EL (cell line): ENCODE measurements at regions not wholly inside any gene's neighbourhood (a gene's known extent, or its start where the extent isn't known, plus 50 kb on each side); places are given as distances from the start of the nearest gene placed in this dataset.

Experiments
- DNase-seq: peaks from one replicate; pipeline ENCODE4 v3.0.0-alpha.2; 2016

DNA sequence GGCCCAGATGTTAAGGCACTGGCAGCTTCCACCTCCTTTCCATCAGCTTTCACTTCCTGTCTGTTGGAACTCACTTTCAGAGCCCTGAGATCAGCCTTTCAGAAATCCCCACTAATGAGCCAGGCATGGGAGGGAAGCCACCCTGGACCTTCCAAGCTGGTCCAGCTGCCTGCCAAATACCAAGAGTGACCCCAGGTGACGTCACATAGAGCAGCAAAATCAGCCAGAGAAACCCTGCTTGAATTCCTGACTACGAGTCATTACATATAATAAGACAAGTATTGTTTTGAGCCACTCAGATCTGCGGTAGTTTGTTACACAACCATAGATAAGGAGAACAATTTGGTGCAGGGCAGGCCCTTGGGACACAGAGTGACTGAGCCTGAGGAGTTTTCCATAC is 556.0 kb upstream of the JAG1 start:
- peak; percentile 97 for DNase-seq

DNA sequence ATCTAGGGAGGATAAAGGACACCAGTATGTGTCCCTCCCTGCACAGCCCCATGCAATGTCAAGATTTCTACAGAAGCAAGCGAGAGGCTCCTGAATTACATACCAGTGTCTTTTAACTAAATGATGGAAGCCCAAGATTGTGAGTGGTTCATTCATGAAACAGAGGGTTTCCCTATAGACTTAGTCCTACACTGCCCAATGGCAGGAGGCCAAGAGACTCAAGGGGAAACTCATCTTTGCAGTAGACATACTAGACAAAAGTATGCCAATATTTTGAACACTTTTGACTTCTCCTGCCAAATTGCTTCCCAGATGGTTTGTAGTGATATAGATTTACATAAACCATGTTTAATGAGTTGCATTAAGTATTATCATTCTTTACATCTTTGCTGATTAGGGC is 557.2 kb upstream of the JAG1 start:
- peak; percentile 25 for DNase-seq

DNA sequence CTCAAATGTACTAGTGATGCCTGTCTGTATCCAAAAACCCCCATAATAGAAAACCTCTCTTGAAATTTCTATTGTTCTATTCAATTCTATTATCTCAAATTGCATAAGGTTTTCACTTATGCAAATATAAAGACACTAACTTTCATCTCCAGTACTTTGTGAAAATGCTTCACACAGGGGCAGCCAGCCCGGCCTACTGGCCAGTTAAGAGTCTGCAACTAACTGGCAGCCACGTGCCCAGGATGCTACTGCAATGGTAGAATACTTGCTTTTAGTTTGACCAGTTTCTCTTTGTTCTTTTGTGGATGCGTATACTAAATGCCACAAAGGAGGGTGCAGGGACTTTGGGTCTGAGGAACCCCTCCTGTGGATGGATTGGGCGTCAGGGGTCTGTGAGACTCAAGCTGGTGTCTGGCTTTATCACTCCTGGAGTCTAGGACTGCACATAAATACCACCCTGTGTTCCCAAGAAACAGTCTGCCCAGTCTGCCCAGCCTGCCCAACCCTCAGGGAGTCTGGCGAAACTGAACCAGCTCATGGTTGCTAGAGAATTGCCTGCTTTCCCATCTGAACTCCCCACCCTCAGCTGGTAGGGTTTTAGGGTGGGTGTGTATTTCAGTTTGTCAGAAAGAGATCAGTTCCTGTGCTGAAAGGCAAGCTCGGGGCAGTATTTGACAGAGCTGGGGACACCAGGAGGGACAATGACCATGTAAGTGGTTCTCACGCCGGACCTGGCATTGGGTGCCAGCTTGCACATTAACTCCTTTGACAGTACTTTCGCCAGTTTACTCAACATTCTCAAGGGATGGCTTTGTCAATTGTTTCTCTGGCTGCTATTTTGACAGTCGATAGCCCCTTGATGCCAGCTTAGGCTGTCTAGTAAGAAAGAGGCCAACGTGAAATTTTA is 558.2 kb upstream of the JAG1 start:
- no peak for DNase-seq

DNA sequence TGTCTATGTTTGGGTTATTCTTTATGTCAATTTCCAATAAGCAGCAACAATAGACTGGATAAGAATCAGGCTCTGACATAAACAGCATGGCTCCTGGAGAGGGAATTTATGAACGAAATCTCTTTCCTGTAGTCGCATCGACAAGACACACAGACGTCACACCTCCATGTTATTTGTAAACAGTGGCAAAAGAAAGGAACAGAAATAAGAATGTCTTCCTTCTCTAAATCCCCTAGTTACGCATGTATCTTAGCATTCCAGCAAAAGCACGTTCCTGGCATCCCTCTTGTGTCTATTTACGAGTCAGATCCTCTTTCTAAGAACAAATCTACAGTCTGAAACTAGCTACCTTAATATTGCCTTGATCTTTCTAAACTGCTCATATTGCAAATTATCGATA is 559.1 kb upstream of the JAG1 start:
- DNase-seq, result no peak

DNA sequence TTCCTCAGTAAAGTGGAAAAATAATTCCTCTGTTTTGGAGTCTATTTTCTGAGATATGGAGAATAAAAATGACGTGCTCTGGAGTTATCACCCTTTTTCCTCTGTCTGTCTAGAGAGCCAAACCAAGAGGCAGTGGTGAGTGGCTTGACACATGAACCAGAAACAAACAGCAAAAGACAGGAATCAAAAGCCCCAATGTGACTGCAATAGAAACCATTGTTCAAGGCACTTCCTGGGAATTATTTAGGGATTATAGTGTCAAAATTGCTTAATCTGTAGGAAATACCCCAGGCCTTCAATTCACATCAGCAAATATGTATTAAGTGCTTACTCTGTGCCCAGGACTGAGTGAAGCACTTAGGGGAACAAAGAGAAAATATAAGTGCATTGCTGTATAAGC is 560.4 kb upstream of the JAG1 start:
- DNase-seq, result no peak

DNA sequence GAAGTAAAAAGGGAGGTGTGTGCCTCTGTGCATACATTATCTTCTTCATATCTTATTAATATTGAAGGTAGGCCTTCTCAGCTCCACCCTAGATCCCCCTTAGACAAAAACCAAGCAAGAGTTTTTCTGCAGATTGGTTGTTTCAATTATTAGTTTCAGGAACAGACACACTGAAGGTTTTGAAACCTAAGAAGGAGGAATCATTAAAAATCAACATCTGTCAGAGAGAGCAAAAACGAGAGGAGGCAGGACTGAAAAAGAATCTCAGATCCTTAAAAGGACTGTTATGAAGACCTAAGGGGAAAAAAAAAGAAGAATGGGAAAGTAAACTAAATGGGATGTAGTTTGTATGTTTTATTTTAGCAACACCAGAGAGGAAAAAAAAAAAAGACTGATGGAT is 560.8 kb upstream of the JAG1 start:
- no peak for DNase-seq

DNA sequence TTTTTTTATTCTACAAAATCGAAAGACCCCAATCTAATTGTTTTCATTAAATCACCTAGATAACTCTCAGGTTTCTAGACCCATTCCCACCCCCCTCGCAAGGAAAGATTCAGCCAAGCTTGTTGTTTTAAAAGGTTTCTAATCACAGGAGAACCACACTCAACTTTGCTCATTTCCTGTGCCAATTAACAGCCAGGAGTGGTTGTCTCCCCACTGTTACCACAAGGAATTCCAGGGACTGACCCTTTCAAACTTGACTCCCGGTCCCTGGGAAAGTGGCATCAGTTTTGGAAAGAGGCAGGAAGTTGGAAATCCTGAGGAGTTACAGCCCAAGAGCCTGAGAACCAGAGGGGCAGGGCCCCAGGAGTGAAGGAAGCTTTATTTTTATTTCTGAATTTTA is 561.3 kb upstream of the JAG1 start:
- DNase-seq, result peak; percentile 85

DNA sequence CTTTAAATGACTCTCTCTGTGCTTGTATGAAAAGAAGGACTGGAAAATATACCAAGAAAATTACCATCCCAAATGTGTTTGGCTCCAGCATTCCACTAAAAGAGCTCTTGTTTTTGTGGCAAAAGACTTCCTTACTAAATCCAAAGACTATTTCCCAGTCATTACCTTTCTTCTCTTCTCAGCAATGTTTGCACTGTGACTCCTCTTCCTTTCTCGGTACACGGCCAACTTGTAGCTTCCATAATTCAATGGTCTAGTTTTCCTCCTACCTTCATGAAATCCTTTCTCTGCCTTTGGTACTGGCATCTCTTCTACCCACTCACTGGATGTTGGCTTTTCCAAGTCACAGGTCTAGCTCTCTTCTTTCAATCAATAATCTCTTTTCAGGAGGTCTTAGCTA is 568.5 kb upstream of the JAG1 start:
- DNase-seq, result no peak

DNA sequence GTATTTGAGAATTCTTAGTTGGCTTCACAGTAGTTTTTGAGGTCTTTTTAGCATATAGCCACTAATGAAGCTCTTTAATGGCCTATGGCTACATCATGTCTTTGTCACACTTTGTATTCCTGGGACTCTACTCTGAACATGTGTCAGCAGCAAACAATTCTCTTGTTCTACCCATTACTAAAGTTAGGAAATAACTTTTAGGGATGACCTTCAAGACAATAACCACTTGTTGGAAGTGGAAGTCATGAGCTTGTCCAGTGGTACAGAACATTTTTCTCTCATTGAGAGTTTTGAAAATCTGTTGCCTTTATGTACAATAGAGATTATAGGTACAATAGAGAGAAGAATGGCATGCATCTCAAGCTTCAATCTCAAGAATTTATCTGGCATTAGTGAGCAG is 571.6 kb upstream of the JAG1 start:
- no peak for DNase-seq

DNA sequence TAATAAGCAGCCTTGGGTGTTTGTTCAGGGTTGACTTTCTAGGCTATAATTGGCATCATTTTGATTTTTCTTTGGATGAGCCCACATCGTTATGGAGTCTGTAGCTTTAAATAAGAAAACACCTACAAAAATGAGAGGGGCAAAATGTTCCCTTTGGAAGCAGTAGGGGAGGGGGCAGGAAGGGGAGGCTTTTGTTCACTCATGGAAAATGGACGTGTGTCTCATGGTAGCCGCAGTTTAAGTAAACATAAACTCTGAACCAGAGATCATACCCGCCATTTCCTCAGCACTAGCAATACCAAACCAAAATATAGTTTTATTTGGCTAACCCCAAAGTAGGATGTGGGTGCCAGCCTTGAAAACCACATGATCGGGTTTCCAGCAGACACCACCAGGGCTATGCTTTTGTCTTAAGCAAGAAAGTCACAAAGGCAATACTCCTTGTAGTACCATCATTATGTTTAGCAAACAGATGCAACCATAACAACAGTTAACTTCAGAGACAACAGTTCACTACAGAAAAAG is 572.5 kb upstream of the JAG1 start:
- no peak for DNase-seq

DNA sequence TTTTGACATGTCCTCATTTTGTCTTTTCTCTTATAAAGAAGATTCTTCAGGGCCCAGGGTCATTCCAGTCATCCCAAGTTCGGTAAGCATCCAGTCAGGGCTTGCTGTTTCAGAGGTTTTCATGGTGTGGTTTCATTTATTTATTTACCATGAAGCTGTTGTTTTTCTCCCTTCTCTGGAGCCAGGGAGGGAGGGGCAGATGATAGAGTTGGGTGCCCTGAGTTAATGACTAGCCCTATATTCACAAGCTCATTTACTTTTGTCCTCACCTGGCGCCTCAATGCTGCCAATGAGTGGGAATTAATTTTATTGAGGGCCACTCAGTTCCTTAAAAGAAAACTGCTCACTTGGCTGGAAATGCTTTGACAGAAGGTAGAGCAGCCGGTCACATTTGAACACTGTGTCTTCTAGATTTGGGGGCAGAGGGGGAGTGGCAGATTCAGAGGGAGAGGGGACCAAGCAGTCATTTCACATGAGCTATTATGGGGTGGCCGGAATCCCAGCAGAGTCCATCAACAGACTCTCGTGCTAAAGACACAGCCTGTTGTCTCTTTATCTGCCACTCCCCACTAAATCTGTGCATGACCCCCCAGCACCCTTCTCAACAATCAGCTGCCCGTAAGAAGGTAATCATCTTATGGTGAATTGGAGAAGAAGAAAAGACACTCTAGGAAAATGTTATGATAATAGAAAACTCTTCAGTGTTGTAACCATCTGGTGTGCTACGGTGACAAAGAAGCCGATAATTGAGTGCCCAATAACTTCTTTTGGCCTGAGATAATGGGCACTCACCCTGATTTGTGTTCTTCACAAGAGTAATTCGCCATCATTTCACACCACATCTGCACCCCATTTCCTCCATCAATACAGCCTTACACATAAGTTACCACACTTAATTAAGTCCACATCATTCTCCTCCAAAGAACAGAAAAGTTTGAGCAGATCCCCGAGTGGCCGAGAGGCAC is 573.5 kb upstream of the JAG1 start:
- DNase-seq, result no peak

DNA sequence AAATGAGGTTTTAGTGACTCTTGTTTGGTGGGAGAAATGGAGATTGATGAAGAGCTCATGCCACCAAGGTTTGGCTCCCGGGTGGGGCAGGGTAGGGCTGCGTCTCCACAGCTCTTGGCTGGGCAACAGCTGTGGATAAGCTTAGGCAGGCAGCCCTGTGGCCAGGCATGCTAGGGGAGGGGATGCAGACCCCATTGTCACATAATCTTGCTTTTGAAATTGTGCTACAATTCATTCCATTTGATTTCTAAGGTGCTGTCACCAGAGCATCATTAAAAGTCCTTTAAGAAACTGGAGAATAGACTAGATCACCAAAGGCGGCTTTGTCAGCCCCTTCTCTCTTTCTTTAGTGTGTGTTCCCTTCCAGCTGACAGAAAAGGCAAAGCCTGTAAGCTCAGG is 574.2 kb upstream of the JAG1 start:
- no peak for DNase-seq

DNA sequence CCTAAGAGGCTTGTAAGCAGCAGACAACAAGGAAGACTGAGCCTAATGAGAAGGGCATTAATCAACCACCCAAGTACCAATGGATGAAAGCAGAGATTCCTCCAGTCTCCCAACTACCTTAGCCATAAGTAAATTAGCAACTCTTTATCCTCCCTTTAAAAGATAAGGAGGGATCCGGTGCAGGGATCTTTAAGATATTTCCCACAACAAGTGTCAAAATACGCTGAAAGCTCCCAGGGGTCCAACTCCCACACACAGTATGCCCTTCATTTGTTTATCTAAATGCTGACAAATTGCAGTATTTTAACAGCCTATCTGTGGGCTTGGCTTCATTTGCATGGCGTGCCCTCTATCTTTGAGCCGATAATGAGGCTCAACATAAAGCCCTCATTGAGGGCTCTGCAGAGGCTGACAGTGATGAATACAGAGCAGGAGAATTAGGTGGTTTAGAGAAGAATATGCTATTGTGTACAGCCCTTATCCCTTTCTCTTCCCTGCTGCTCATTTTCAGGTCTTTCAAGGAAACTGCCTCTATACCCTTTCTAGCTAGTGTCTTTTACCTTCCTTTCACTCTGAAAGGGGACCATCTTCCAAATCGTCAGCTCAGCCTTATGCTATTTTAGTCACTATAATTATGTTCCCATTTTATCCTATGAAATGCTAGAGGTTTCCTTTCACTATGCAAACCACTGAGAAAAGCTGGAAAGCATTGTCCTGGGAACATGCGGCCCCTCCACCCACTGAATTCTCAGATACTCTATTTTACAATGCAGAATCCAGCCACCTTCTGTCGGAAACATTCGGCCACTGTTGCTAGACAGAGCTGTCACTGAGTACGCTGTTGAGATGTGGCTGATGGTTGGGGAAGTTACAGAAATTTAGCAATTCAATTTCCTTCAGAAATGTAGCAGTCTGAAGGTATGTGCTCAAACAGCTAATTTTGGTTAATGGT is 575.2 kb upstream of the JAG1 start:
- DNase-seq, result no peak

DNA sequence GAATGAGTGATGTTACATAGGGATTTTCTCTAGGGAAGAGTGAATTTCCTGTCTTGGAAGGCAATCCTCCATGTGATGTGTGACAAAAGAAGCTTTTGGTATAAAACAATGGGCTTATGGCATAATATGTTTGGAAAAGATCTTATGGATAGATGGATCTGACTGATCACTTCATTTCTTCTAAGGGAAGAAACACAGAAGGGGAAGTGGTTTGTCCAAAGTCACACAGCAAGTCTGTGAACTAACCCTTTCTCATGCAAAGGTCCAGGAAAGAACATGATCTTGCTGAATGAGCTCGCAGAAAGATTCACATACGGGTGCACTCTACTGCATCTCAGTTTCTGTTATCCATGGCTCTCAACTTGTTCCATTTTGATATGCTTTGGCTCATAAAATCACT is 575.9 kb upstream of the JAG1 start:
- no peak for DNase-seq

DNA sequence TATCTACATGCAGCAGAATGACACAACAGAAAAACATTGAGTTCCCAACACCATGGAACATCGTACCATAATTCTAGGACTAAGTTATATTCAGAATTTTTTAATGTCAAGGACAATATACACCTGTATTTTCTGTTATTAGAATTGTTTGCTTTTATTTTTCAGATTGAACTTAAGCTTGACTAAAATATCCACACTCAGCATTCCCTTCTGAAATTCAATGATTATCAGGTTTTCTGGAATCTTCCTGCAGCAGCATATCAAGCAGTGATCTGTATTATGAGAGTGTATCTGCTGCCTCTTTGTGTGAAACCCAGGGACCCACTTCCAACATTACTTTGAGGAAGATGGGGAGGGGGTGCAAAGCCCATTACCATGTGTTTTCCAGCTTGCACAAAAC is 578.6 kb upstream of the JAG1 start:
- no peak for DNase-seq

DNA sequence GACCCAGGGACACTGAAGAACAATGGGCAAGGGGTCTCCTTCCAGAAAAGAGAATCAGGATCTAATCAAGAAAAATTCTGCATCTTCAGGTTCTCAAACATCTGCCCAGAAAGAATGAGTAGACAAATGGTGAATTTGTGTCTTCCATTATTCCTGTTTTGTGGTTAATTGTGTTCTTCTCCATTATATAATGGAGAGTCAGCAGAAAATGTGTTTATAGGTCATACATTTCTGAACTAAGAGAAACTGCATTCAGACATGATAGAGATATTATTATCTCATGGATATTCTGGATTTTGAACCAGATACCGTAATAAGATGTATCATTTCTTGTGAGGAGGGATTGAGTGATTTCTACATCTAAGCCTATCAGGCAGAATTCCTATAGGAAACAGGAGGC is 581.7 kb upstream of the JAG1 start:
- no peak for DNase-seq

DNA sequence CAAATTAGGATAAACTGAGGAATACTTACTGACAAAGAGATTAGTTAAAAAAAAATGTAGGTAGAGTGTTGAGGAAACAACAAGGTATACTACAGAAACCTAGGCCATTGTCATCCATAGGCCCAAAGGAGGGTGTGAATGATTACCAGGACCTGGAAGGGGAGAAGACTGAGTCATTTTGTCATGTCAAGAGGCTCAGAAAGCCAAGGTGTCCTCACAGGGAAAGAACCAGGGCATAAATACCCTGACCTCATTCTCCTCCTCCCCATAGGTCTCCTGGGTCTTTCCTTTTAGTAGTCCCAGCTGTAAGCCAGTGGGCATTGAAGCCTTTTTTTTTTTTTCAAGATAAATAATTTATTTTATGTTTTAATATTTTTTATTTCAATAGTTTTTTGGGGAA is 582.1 kb upstream of the JAG1 start:
- DNase-seq, result no peak

DNA sequence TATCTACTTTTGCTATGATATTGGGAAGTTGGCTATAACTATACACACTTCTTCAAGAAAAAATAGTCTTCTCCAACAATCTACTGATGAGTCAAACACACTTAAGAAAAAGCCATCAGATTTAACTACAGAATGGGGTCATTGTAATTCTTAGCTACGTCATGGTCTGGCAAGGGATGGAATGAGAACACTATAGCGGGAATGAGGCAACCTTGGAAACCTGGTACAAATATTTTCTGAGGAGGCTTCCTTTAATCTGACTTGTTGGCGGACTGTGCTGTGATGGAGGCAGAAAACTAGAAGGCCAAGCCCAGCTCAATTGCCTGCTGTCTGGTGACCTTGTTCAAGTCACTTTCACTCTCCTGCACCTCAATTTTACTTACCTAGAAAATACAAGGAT is 586.8 kb upstream of the JAG1 start:
- no peak for DNase-seq

DNA sequence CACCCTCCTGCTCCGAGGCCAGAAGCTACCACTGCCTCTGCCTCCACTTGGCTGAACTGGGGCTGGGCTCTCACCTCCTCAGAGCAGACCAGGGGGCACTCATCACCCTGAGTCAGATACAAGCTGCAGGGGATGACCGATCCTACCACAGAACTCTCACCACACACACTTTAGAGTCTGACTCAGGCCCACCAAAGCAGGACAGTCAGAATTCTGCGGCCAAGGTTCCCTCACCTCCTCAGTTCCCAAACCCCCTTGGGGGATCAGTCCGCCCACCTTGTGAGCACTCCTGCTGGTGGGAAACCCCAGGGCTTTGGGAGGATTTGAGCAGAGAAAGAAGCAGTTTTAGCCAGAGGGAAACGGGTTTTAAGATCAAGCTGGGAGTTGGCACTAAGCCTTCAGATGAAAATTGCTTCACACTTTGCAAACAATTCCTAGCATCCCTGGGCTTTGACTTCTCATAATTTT is 587.8 kb upstream of the JAG1 start:
- DNase-seq, result peak; percentile 89

DNA sequence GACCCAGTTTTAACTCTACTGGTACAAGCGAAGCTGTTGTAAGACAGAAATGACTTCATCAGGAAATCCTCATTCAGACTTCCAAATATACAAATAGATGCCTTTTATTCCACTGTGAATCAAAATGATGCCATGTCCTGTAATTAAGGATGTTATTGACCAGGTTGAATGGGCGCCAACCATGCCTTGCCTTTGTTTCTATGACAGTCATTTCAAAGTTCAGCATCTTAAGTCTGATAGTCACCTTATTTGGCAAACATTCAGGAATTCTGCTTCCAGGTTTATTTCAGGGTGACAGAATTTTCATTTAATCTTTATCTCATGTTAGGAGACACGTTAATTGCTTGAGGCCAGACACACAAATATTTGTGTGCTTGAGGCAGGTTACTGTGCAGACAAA is 592.8 kb upstream of the JAG1 start:
- no peak for DNase-seq

DNA sequence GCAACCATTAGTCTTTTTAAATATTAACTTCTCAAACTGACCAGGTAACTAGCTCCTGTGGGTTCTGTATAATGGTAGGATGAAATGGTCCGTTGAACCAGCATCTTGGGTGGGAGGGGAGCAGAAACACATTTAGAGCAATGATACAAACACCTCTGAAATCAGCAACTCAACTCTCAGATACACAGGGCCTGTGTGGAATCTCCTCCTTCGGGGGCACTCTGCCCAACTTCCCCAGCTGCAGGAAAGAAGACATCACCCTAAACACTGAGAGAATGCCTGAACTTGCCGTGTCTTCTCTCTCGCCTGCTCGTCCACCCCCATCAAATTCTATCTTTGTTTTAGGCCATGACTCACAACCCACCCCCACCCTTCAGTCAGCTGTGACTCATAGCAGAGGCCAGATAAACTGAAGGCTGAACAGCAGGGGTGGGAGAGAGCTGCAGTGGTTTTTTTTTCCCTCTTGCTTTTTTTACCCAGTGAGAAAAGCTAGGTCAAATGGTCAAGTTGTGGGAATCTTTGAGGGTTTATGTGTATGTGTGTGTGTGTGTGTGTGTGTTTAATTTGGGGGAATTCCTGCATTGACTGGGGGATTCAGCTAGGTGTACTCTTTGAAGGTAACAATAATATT is 593.4 kb upstream of the JAG1 start:
- DNase-seq, result peak; percentile 97

DNA sequence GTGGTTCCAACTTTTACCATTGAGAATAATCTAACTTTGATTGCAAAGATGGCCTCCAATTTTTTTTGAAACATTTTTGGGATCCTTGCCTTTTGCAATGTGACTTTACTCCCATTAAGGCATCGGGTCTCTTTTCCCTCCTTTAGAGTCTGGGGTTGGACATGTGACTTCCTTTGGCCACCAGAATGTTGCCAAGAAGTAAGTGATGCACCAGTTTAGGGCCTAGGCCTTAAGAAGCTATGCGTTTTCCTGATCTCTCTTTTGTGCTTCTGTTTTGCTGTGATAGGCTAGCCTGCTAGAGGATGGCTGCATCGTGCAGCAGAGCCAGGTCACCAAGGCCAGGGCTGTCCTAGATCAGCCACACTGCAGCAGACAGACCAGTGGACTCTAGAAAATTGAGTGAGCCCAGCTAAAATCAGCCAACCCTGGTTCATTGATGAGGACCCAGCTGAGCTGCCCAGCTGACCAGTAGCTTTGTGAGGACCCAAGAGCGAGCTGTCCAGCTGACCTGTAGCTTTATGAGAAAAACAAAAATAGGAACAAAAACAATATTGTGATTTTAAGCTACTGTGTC is 594.0 kb upstream of the JAG1 start:
- DNase-seq, result no peak
